ENCODE measurements at regions not wholly inside any gene's neighbourhood (a gene's known extent, or its start where the extent isn't known, plus 50 kb on each side); places are given as distances from the start of the nearest gene placed in this dataset.

- POLR2A ChIA-PET = no interaction called here
- DNase-seq (ENCODE audit: extremely low read depth in 1 of 4, low spot score in 3 of 4) (no peak), FAIRE-seq (no peak), ATAC-seq (no peak)
- H3K9me1 ChIP-seq (ENCODE audit: control insufficient read depth, insufficient read depth, low read length) = no peaks in the 10 kb centered on the region
- H3K9me3 ChIP-seq (replicated peaks; ENCODE audit: control insufficient read depth, insufficient read depth, low read depth, low read length) = no peaks in the 10 kb centered on the region
- H4K20me1 ChIP-seq (replicated peaks; ENCODE audit: control insufficient read depth, insufficient read depth, low read length) = no peaks in the 10 kb centered on the region
- no peak overlapping the region for H3K9ac ChIP-seq (ENCODE audit: insufficient read depth in 1 of 2, low read depth in 2 of 2, low read length in 2 of 2)
- H2AFZ ChIP-seq (ENCODE audit: low read depth, low read length) = no peak overlapping the region
- no TSS peak for BruUV-seq (replicated peaks)
- H3K4me1 ChIP-seq (replicated peaks in 1 of 2; ENCODE audit: control insufficient read depth in 2 of 2, insufficient read depth in 2 of 2, low read length in 2 of 2) = no peaks in the 10 kb centered on the region
- H3K4me2 ChIP-seq (ENCODE audit: insufficient read depth, low read length) = no peak overlapping the region
- no peaks in the 10 kb centered on the region for H3K36me3 ChIP-seq (ENCODE audit: control insufficient read depth, insufficient read depth, low read length)
- H3K4me3 ChIP-seq = no peak overlapping the region
- H3K79me2 ChIP-seq (ENCODE audit: control insufficient read depth, insufficient read depth, low read length) = no peaks in the 10 kb centered on the region
- H3K27me3 ChIP-seq (ENCODE audit: control insufficient read depth in 2 of 2, insufficient read depth in 2 of 2, low read length in 2 of 2) = 0 out of 5 replicates have a peak, but pooled peaks cover 0 to 6% of the 10 kb centered on the region in 2 experiments
- CTCF ChIA-PET (ENCODE audit: low intra/inter-chr PET ratio) = no interaction called here
- no peak overlapping the region for H3K27ac ChIP-seq (ENCODE audit: extremely low read depth, low read depth, low read length)
- intact Hi-C loops (cut with micrococcal nuclease) = no loop called here
- 0% methylated on average over 5 of the region's 5 CpGs for WGBS (ENCODE audit: insufficient coverage, low coverage, missing lambda C conversion rate)
- in situ Hi-C loops (cut with MboI) = no loop called here
- TF ChIP-seq MAFF (IDR thresholded peaks at IDR 0.05; ENCODE audit: low read length) = no peak
- no peak for TF ChIP-seq ZBTB33 (CRISPR knock-in tag; IDR thresholded peaks at IDR 0.05)
- TF ChIP-seq ZNF140 (CRISPR knock-in tag; IDR thresholded peaks at IDR 0.05) = no peak
- no peak for TF ChIP-seq ZNF134 (CRISPR knock-in tag; conservative IDR thresholded peaks at IDR 0.05)
- no peak for TF ChIP-seq ZNF79 (CRISPR knock-in tag; IDR thresholded peaks at IDR 0.05; ENCODE audit: low read depth)
- TF ChIP-seq RFX1 (IDR thresholded peaks at IDR 0.05) = no peak
- TF ChIP-seq POLR2G (IDR thresholded peaks at IDR 0.05; ENCODE audit: low read depth, low read length) = no peak
- TF ChIP-seq NFE2L1 (tag; IDR thresholded peaks at IDR 0.05; ENCODE audit: borderline replicate concordance, low read depth) = no peak
- no peak for TF ChIP-seq PPARD (CRISPR knock-in tag; IDR thresholded peaks at IDR 0.05)
- TF ChIP-seq HIVEP1 (CRISPR knock-in tag; IDR thresholded peaks at IDR 0.05) = no peak
- TF ChIP-seq GATAD2B (IDR thresholded peaks at IDR 0.05; ENCODE audit: borderline replicate concordance) = no peak
- no peak for TF ChIP-seq ELK3 (CRISPR knock-in tag; IDR thresholded peaks at IDR 0.05)
- no peak for TF ChIP-seq SIRT6 (IDR thresholded peaks at IDR 0.05; ENCODE audit: low read depth, low read length)
- TF ChIP-seq NFE2 (IDR thresholded peaks at IDR 0.05; ENCODE audit: low read depth) = no peak
- no peak for TF ChIP-seq TCF15 (CRISPR knock-in tag; IDR thresholded peaks at IDR 0.05)
Measured at GRCh38 chrX:16465081-16465876, 184.7 kb upstream of the S100G start.
